Vagina (tissue), 2 donors: ENCODE measurements at regions not wholly inside any gene's neighbourhood (a gene's known extent, or its start where the extent isn't known, plus 50 kb on each side); places are given as distances from the start of the nearest gene placed in this dataset.

Experiments
- DNase-seq, 2 donors: peaks; one replicate each; pipeline ENCODE4 v3.0.0-alpha.2; 2017; ENCODE audit errors: extremely low spot score in 2 of 2
- H3K27ac ChIP-seq: fragments of 200-600 bp; sonication (generic); one replicate; pipeline ENCODE4 v1.5.1; 2019
- H3K27me3 ChIP-seq: fragments of 200-600 bp; sonication (generic); one replicate; pipeline ENCODE4 v1.5.1; 2019
- H3K36me3 ChIP-seq, 2 donors: fragments of 200-600 bp; sonication (generic); one replicate each; pipeline ENCODE4 v1.5.1; 2017 to 2019
- H3K4me1 ChIP-seq: fragments of 200-600 bp; sonication (generic); one replicate; pipeline ENCODE4 v1.5.1; 2019
- H3K4me3 ChIP-seq, 2 donors: fragments of 200-600 bp; sonication (generic); 1 replicate in 1 of 2; 2 replicates in 1 of 2; pipeline ENCODE4 v1.5.1; 2016 to 2019
- H3K9me3 ChIP-seq: fragments of 200-600 bp; sonication (generic); one replicate; pipeline ENCODE4 v1.5.1; 2019
- POLR2A ChIP-seq, 2 donors: fragments of 450-650 bp; IDR thresholded peaks; one replicate each; pipeline ENCODE4 v1.6.1; 2017; ENCODE audit warnings: antibody characterized with exemption in 2 of 2, mild to moderate bottlenecking in 2 of 2, moderate library complexity in 2 of 2
- POLR2AphosphoS5 ChIP-seq, 2 donors: sonication (generic); formaldehyde crosslinking; IDR thresholded peaks; one replicate each; pipeline ENCODE4 v1.9.0; 2017; ENCODE audit warnings: antibody characterized with exemption in 2 of 2, mild to moderate bottlenecking in 2 of 2, low read depth in 1 of 2; ENCODE audit not compliant: insufficient read depth in 1 of 2
- intact Hi-C: fragments of 100-400 bp; cut with DNase I; formaldehyde crosslinking; loops from one replicate; pipeline ENCODE4 v1.15.1; 2023
- TF ChIP-seq, protein P1 (sequence below), 3 experiments: fragments of 450-650 bp in 2 of 3; fragments of 200-600 bp in 1 of 3; sonication (generic) in 1 of 3; IDR thresholded peaks; one replicate each; pipeline ENCODE4 v1.5.1; 2017 to 2019; ENCODE audit warnings: antibody characterized with exemption in 3 of 3, mild to moderate bottlenecking in 2 of 3, moderate library complexity in 2 of 3

DNA sequence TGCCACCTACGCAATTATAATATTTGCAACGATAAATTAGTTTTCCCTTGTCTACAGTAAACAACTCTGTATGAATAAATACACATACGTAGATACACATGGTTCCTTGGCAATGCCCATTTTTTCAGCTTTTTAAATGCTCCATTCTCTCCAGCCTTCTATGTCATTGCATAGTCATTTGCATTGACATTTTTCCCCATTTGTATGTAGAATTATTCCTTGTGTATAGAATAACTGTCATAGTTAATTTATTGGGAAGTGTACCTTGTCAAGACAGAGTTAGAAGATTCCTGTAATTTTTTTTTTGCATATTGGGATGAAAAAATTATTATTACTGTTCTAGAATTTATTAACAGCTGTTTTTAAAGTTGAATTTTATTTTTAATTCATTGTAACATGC, 736.7 kb upstream of the DPPA4 start:
- intact Hi-C loops: no loop called here
- TF ChIP-seq POLR2A (IDR thresholded peaks at IDR 0.05) (no peak), POLR2AphosphoS5 (IDR thresholded peaks at IDR 0.05; ENCODE audit: insufficient read depth in 1 of 2, low read depth in 1 of 2) (no peak)
- TF ChIP-seq, protein P1, sequence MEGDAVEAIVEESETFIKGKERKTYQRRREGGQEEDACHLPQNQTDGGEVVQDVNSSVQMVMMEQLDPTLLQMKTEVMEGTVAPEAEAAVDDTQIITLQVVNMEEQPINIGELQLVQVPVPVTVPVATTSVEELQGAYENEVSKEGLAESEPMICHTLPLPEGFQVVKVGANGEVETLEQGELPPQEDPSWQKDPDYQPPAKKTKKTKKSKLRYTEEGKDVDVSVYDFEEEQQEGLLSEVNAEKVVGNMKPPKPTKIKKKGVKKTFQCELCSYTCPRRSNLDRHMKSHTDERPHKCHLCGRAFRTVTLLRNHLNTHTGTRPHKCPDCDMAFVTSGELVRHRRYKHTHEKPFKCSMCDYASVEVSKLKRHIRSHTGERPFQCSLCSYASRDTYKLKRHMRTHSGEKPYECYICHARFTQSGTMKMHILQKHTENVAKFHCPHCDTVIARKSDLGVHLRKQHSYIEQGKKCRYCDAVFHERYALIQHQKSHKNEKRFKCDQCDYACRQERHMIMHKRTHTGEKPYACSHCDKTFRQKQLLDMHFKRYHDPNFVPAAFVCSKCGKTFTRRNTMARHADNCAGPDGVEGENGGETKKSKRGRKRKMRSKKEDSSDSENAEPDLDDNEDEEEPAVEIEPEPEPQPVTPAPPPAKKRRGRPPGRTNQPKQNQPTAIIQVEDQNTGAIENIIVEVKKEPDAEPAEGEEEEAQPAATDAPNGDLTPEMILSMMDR (IDR thresholded peaks at IDR 0.05): no peak
- no peak for DNase-seq
- Histone ChIP-seq H3K36me3 (no peaks in the 10 kb centered on the region), H3K27ac (no peak overlapping the region), H3K9me3 (no peaks in the 10 kb centered on the region), H3K27me3 (no peaks in the 10 kb centered on the region), H3K4me1 (no peaks in the 10 kb centered on the region), H3K4me3 (no peak overlapping the region)

DNA sequence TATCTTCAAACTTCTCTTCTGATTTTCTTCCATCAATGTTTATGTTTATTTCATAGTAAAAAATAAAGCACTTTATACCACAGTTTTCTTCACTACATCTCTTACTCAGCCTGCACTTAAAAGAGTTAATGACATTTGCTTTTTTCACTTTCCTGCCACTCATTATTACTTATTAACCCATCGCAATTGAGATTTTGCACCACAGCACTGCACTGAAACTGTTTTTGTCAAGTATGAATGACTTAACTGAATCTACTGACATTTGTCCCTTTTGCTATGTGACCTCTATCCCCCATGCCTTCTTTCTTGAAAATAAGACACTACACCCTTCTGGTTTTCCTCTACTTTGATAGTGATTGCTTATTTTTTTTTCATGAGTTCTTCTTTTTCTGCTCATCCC, 739.7 kb upstream of the DPPA4 start:
- no peaks in the 10 kb centered on the region for H3K9me3 ChIP-seq
- no peaks in the 10 kb centered on the region for H3K27me3 ChIP-seq
- intact Hi-C loops: no loop called here
- TF ChIP-seq POLR2A (IDR thresholded peaks at IDR 0.05) (no peak), POLR2AphosphoS5 (IDR thresholded peaks at IDR 0.05; ENCODE audit: insufficient read depth in 1 of 2, low read depth in 1 of 2) (no peak)
- TF ChIP-seq, protein P1 (IDR thresholded peaks at IDR 0.05): no peak
- H3K36me3 ChIP-seq: no peaks in the 10 kb centered on the region
- H3K27ac ChIP-seq: no peak overlapping the region
- no peak overlapping the region for H3K4me3 ChIP-seq
- H3K4me1 ChIP-seq: no peaks in the 10 kb centered on the region
- no peak for DNase-seq

DNA sequence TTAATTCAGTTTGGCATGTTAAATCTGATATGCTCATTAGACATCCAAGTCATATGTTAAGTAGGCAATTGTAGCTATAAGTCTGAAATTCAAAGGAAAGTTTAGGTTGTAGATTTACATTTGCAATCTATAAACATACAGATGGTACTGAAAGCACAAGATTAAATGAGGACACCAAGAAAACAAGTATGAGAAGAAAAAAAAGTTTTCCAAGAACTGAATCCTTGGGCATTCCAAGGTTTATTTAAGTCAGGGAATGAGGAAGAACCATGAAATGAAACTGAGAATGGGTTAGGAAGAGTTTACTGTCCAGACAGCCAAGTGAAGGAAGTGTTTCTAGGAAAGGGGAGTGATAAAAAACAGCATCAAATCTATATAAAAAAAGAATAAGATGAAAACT, 756.1 kb upstream of the DPPA4 start:
- Histone ChIP-seq H3K4me3 (no peak overlapping the region), H3K27me3 (no peaks in the 10 kb centered on the region), H3K27ac (no peak overlapping the region), H3K9me3 (no peaks in the 10 kb centered on the region), H3K4me1 (no peaks in the 10 kb centered on the region), H3K36me3 (no peaks in the 10 kb centered on the region)
- TF ChIP-seq, protein P1 (IDR thresholded peaks at IDR 0.05): no peak
- TF ChIP-seq POLR2AphosphoS5 (IDR thresholded peaks at IDR 0.05; ENCODE audit: insufficient read depth in 1 of 2, low read depth in 1 of 2) (no peak), POLR2A (IDR thresholded peaks at IDR 0.05) (no peak)
- no peak for DNase-seq
- intact Hi-C loops: no loop called here

- no peak for DNase-seq
- H3K27ac ChIP-seq: no peak overlapping the region
- no peak for TF ChIP-seq POLR2AphosphoS5 (IDR thresholded peaks at IDR 0.05; ENCODE audit: insufficient read depth in 1 of 2, low read depth in 1 of 2)
- TF ChIP-seq, protein P1 (IDR thresholded peaks at IDR 0.05): no peak
- no peak for TF ChIP-seq POLR2A (IDR thresholded peaks at IDR 0.05)
- no peaks in the 10 kb centered on the region for H3K9me3 ChIP-seq
- no peaks in the 10 kb centered on the region for H3K4me1 ChIP-seq
- H3K27me3 ChIP-seq: no peaks in the 10 kb centered on the region
- no peaks in the 10 kb centered on the region for H3K36me3 ChIP-seq
- intact Hi-C loops: no loop called here
- no peak overlapping the region for H3K4me3 ChIP-seq
Measured at GRCh38 chr3:110093812-110094401, 756.6 kb upstream of the DPPA4 start.

- TF ChIP-seq POLR2A (IDR thresholded peaks at IDR 0.05) (no peak), POLR2AphosphoS5 (IDR thresholded peaks at IDR 0.05; ENCODE audit: insufficient read depth in 1 of 2, low read depth in 1 of 2) (no peak)
- TF ChIP-seq, protein P1 (IDR thresholded peaks at IDR 0.05): no peak
- Histone ChIP-seq H3K27me3 (no peaks in the 10 kb centered on the region), H3K4me1 (no peaks in the 10 kb centered on the region), H3K36me3 (no peaks in the 10 kb centered on the region), H3K9me3 (no peaks in the 10 kb centered on the region), H3K4me3 (no peak overlapping the region), H3K27ac (no peak overlapping the region)
- intact Hi-C loops: no loop called here
- no peak for DNase-seq
Measured at GRCh38 chr3:110099711-110100110, 762.4 kb upstream of the DPPA4 start.
